ENCODE measurements at regions not wholly inside any gene's neighbourhood (a gene's known extent, or its start where the extent isn't known, plus 50 kb on each side); places are given as distances from the start of the nearest gene placed in this dataset.

GRCh38 chr4:78689700-78690323 is 86.3 kb upstream of the BMP2K start:
- Histone ChIP-seq H3K79me2 (ENCODE audit: insufficient read depth, low read length) (no peaks in the 10 kb centered on the region), H3K27ac (ENCODE audit: low read depth, low read length, poor library complexity, severe bottlenecking) (no peak overlapping the region), H3K27me3 (ENCODE audit: insufficient read depth, low read length) (no peaks in the 10 kb centered on the region), H3K4me3 (ENCODE audit: low read depth, low read length, poor library complexity, severe bottlenecking) (no peak overlapping the region), H3K9ac (ENCODE audit: low read length) (no peak overlapping the region), H2AFZ (ENCODE audit: low read length) (no peak overlapping the region), H3K9me2 (ENCODE audit: low read depth, low read length) (no peaks in the 10 kb centered on the region), H3K36me3 (ENCODE audit: insufficient read depth, low read length) (no peaks in the 10 kb centered on the region), H3K9me3 (ENCODE audit: low read length) (no peaks in the 10 kb centered on the region), H3K4me2 (ENCODE audit: low read length) (no peak overlapping the region), H4K20me1 (ENCODE audit: insufficient read depth, low read length) (no peaks in the 10 kb centered on the region), H3F3A (ENCODE audit: insufficient read depth, low read length) (no peaks in the 10 kb centered on the region), H3K4me1 (ENCODE audit: insufficient read depth, low read length, severe bottlenecking) (no peaks in the 10 kb centered on the region)
- TF ChIP-seq EZH2 (IDR thresholded peaks at IDR 0.05; ENCODE audit: borderline replicate concordance, low read length) (no peak), CTCF (IDR thresholded peaks at IDR 0.05; ENCODE audit: low read length) (no peak)

GRCh38 chr4:78691334-78691754 is 84.8 kb upstream of the BMP2K start:
- Histone ChIP-seq H3F3A (ENCODE audit: insufficient read depth, low read length) (no peaks in the 10 kb centered on the region), H3K4me2 (ENCODE audit: low read length) (no peak overlapping the region), H3K9me2 (ENCODE audit: low read depth, low read length) (no peaks in the 10 kb centered on the region), H3K4me1 (ENCODE audit: insufficient read depth, low read length, severe bottlenecking) (no peaks in the 10 kb centered on the region), H3K27me3 (ENCODE audit: insufficient read depth, low read length) (no peaks in the 10 kb centered on the region), H2AFZ (ENCODE audit: low read length) (no peak overlapping the region), H3K79me2 (ENCODE audit: insufficient read depth, low read length) (no peaks in the 10 kb centered on the region), H3K9ac (ENCODE audit: low read length) (no peak overlapping the region), H4K20me1 (ENCODE audit: insufficient read depth, low read length) (no peaks in the 10 kb centered on the region), H3K9me3 (ENCODE audit: low read length) (no peaks in the 10 kb centered on the region), H3K27ac (ENCODE audit: low read depth, low read length, poor library complexity, severe bottlenecking) (no peak overlapping the region), H3K4me3 (ENCODE audit: low read depth, low read length, poor library complexity, severe bottlenecking) (no peak overlapping the region), H3K36me3 (ENCODE audit: insufficient read depth, low read length) (no peaks in the 10 kb centered on the region)
- no peak for TF ChIP-seq EZH2 (IDR thresholded peaks at IDR 0.05; ENCODE audit: borderline replicate concordance, low read length)
- no peak for TF ChIP-seq CTCF (IDR thresholded peaks at IDR 0.05; ENCODE audit: low read length)

- Histone ChIP-seq H3K4me2 (ENCODE audit: low read length) (no peak overlapping the region), H3K27me3 (ENCODE audit: insufficient read depth, low read length) (no peaks in the 10 kb centered on the region), H3K9me3 (ENCODE audit: low read length) (no peaks in the 10 kb centered on the region), H3K9me2 (ENCODE audit: low read depth, low read length) (no peaks in the 10 kb centered on the region), H3K4me3 (ENCODE audit: low read depth, low read length, poor library complexity, severe bottlenecking) (no peak overlapping the region), H3K4me1 (ENCODE audit: insufficient read depth, low read length, severe bottlenecking) (no peaks in the 10 kb centered on the region), H3K79me2 (ENCODE audit: insufficient read depth, low read length) (no peaks in the 10 kb centered on the region), H3F3A (ENCODE audit: insufficient read depth, low read length) (no peaks in the 10 kb centered on the region), H4K20me1 (ENCODE audit: insufficient read depth, low read length) (no peaks in the 10 kb centered on the region), H3K27ac (ENCODE audit: low read depth, low read length, poor library complexity, severe bottlenecking) (no peak overlapping the region), H3K36me3 (ENCODE audit: insufficient read depth, low read length) (no peaks in the 10 kb centered on the region), H2AFZ (ENCODE audit: low read length) (no peak overlapping the region), H3K9ac (ENCODE audit: low read length) (no peak overlapping the region)
- TF ChIP-seq EZH2 (IDR thresholded peaks at IDR 0.05; ENCODE audit: borderline replicate concordance, low read length) (no peak), CTCF (IDR thresholded peaks at IDR 0.05; ENCODE audit: low read length) (no peak)
Measured at GRCh38 chr4:78691971-78692821, 84.0 kb upstream of the BMP2K start.
